C4-2B (cell line): ENCODE measurements at regions not wholly inside any gene's neighbourhood (a gene's known extent, or its start where the extent isn't known, plus 50 kb on each side); places are given as distances from the start of the nearest gene placed in this dataset.

Experiments used
- H3K27ac ChIP-seq: fragments of 450-650 bp; 2 replicates; pipeline ENCODE4 v1.5.1; 2017
- ZFX ChIP-seq: fragments of 450-650 bp; IDR thresholded peaks from 2 replicates; pipeline ENCODE4 v1.6.1; 2017
- TF ChIP-seq, protein P1 (sequence below): fragments of 450-650 bp; conservative IDR thresholded peaks from 2 replicates; pipeline ENCODE4 v1.5.1; 2017; ENCODE audit warnings: mild to moderate bottlenecking

GRCh38 chr6:40726853-40727252 is 139.7 kb upstream of the LRFN2 start:
- TF ChIP-seq, protein P1, sequence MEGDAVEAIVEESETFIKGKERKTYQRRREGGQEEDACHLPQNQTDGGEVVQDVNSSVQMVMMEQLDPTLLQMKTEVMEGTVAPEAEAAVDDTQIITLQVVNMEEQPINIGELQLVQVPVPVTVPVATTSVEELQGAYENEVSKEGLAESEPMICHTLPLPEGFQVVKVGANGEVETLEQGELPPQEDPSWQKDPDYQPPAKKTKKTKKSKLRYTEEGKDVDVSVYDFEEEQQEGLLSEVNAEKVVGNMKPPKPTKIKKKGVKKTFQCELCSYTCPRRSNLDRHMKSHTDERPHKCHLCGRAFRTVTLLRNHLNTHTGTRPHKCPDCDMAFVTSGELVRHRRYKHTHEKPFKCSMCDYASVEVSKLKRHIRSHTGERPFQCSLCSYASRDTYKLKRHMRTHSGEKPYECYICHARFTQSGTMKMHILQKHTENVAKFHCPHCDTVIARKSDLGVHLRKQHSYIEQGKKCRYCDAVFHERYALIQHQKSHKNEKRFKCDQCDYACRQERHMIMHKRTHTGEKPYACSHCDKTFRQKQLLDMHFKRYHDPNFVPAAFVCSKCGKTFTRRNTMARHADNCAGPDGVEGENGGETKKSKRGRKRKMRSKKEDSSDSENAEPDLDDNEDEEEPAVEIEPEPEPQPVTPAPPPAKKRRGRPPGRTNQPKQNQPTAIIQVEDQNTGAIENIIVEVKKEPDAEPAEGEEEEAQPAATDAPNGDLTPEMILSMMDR: no peak
- no peak for TF ChIP-seq ZFX
- H3K27ac ChIP-seq: no peak overlapping the region

DNA sequence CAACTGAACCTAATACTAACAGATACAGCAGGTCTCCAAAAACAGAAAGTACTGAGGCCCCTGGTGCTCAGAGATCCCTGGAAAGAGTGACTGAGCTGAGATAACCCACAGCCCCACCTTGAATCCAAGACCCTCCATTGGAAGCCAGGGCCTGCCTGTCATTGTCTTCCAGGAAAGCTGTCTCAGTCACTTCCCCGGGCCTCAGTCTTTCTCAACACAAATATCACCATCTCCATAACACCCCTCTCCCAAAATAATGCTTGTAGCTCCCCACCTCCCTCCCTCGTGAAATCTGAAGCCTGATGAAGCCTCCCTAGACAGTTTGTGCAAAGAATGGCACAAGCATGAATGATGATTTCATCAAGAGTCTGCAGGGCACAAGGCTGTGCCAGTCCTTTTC is 138.2 kb upstream of the LRFN2 start:
- TF ChIP-seq ZFX: no peak
- TF ChIP-seq, protein P1: no peak
- no peak overlapping the region for H3K27ac ChIP-seq

- TF ChIP-seq, protein P1: no peak
- TF ChIP-seq ZFX: no peak
- no peak overlapping the region for H3K27ac ChIP-seq
These were observed 137.7 kb upstream of the LRFN2 start for GRCh38 chr6:40724886-40725285.

DNA sequence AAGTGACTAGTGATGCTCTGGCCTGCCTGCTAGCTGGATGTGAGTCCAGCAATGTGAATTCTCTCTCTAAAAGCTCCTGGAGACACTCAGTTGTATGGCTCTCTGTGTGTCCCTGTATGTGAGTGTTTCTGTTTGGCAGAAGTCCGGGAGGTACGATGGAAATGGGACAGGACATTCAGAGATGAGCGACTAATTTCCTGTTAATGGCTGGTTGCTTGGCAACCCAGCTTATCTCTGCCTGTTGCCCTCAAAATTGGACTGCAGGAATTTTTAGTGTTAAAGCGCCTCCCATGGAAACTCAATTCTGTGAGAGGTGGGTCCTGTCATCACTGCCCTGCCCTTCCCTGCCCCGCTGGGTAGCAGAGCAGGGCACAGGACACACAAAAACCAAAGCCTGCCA is 136.8 kb upstream of the LRFN2 start:
- TF ChIP-seq, protein P1: no peak
- TF ChIP-seq ZFX: no peak
- H3K27ac ChIP-seq: no peak overlapping the region

GRCh38 chr6:40722553-40723258 is 135.5 kb upstream of the LRFN2 start:
- TF ChIP-seq ZFX: no peak
- TF ChIP-seq, protein P1: no peak
- H3K27ac ChIP-seq: no peak overlapping the region

DNA sequence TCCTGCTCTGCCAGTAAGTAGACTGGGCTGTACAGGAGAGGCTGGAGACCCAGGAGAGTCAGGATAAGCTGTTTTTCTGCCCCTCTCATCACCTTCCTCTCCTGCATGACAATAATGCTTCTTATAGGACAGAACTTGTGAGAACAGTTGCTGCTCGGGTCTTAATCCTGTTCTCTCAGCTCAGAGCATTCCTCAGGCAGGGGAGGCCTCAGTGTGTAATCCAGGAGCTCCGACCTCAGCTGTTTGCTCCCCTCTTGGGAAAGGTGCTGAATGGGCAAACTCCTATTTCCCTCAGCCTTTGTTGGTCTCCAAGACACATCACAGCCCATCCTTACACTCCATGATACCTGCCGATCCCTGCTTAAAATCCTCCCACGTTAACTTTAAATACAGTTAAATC is 134.9 kb upstream of the LRFN2 start:
- H3K27ac ChIP-seq: no peak overlapping the region

DNA sequence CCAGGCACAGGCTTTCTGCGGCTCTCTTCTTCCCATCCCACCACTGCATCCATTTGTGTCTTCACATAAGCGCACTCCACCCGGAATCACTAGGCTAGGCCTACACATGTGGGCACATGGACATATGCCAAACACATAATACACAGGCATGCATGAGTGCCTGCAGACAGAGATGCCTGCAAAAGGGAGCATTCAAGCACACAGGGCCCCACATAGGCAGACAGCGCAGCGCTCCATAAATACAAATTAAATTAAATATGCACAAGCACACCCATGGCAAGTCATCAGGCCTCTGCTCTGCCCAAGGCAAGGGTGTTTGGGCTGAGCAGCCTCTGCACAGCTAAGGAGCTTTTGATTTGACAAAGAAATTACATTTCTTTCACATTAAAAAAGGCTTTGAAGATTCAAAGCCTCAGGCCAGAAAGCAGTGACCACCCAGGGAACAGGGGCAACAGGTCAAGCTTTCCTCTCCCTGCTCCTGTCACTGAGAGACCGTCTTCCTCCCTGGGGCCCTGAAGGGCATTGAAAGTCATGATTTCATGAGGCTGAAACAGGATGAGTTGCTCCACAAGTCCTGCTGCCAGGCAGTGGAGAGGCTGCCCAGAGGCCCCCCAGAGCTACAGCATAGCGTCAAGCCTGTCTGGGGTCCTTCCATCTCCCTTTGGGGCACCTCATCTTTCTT is 134.2 kb upstream of the LRFN2 start:
- TF ChIP-seq, protein P1: no peak
- no peak for TF ChIP-seq ZFX

More for the DNA sequence above, 134.9 kb upstream of the LRFN2 start:
- TF ChIP-seq, protein P1: no peak
- no peak for TF ChIP-seq ZFX

More for the DNA sequence above, 134.2 kb upstream of the LRFN2 start:
- H3K27ac ChIP-seq: no peak overlapping the region
